ENCODE measurements at regions not wholly inside any gene's neighbourhood (a gene's known extent, or its start where the extent isn't known, plus 50 kb on each side); places are given as distances from the start of the nearest gene placed in this dataset.

- in situ Hi-C loops (cut with HindIII; ENCODE audit: low sequenced_read_pairs) = no loop called here
- no peak for DNase-seq (ENCODE audit: low read depth)
- H3K4me3 ChIP-seq (ENCODE audit: low read depth, low read length) = no peak overlapping the region
- TF ChIP-seq CTCF (IDR thresholded peaks at IDR 0.05; ENCODE audit: low read depth, low read length, missing control alignments) = no peak
Observed at GRCh38 chr1:232381394-232382100, 248.4 kb downstream of the SIPA1L2 start.

DNA sequence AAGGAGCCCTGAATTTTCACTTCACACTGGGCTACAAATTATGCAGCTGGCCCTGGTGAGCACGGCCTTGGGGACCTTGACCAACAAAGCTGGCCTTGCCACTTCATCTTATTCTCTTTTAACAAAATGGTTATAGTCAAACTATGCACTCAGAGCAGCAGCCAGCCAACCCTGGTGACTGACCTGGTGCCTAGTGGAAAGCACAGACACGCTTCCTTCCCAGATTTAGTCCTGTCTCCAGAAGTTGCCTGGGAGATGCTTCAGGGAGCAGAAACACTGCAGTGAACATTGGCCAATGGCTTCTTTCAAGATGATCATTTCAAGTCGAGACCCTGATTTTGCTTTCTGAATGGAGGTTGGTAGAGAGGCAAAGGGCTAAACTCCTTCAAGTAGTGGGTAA, 249.3 kb downstream of the SIPA1L2 start:
- no peak for TF ChIP-seq CTCF (IDR thresholded peaks at IDR 0.05; ENCODE audit: low read depth, low read length, missing control alignments)
- no peak overlapping the region for H3K4me3 ChIP-seq (ENCODE audit: low read depth, low read length)
- in situ Hi-C loops (cut with HindIII; ENCODE audit: low sequenced_read_pairs) = no loop called here
- no peak for DNase-seq (ENCODE audit: low read depth)

- no peak for DNase-seq (ENCODE audit: low read depth)
- no peak for TF ChIP-seq CTCF (IDR thresholded peaks at IDR 0.05; ENCODE audit: low read depth, low read length, missing control alignments)
- H3K4me3 ChIP-seq (ENCODE audit: low read depth, low read length) = no peak overlapping the region
- in situ Hi-C loops (cut with HindIII; ENCODE audit: low sequenced_read_pairs) = no loop called here
Observed at GRCh38 chr1:232380131-232380530, 249.8 kb downstream of the SIPA1L2 start.

DNA sequence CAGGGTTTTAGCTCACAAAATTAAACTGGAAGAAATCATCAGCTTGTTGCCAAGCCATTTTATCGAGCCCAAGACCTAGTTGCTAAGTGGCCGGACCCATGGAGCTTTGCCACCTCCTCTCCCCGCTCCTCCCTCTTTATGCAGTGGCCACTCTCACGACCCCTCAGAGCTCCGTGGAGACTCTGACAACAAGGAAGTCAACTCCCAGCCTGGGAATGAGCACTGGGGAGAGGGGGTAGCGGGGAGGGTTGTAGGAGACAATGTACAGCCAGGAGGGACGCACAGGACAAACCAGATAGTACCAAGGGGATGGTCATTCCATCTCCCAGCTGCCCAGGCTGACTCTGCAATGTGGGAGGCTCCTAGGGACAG, 250.9 kb downstream of the SIPA1L2 start:
- in situ Hi-C loops (cut with HindIII; ENCODE audit: low sequenced_read_pairs) = no loop called here
- TF ChIP-seq CTCF (IDR thresholded peaks at IDR 0.05; ENCODE audit: low read depth, low read length, missing control alignments) = no peak
- DNase-seq (ENCODE audit: low read depth) = no peak
- H3K4me3 ChIP-seq (ENCODE audit: low read depth, low read length) = no peak overlapping the region

GRCh38 chr1:232378266-232379062, 251.5 kb downstream of the SIPA1L2 start:
- DNase-seq (ENCODE audit: low read depth) = no peak
- no peak for TF ChIP-seq CTCF (IDR thresholded peaks at IDR 0.05; ENCODE audit: low read depth, low read length, missing control alignments)
- in situ Hi-C loops (cut with HindIII; ENCODE audit: low sequenced_read_pairs) = no loop called here
- no peak overlapping the region for H3K4me3 ChIP-seq (ENCODE audit: low read depth, low read length)

DNA sequence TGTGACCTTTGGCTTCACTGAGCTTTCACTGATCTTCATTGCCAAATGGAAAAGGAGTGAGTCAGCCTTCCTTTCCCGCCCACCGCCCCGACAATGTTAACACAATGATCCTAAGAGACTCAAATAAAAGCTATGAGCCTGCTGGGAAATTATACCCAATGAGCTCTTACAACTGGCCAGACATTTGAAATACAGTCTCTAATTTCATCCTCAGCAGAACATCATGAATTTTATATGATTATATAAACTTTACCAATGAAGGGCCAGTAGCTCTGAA, 252.5 kb downstream of the SIPA1L2 start:
- in situ Hi-C loops (cut with HindIII; ENCODE audit: low sequenced_read_pairs) = no loop called here

More for the DNA sequence above, 252.5 kb downstream of the SIPA1L2 start:
- peak; percentile 16 for DNase-seq (ENCODE audit: low read depth)
- H3K4me3 ChIP-seq (ENCODE audit: low read depth, low read length) = no peak overlapping the region
- TF ChIP-seq CTCF (IDR thresholded peaks at IDR 0.05; ENCODE audit: low read depth, low read length, missing control alignments) = no peak
